HG02759 (cell line): ENCODE measurements at regions not wholly inside any gene's neighbourhood (a gene's known extent, or its start where the extent isn't known, plus 50 kb on each side); places are given as distances from the start of the nearest gene placed in this dataset.
"Not testable (repeated sequence)": the region's sequence is repeated elsewhere in the genome, so short reads cannot be mapped to it uniquely, and the experiment has no call there.

Experiments used
- ATAC-seq: cut with Tn5 transposase; IDR thresholded peaks from one replicate; pipeline ENCODE4 v1.9.1; 2021; ENCODE audit warnings: mild to moderate bottlenecking, moderate library complexity; ENCODE audit not compliant: unreplicated experiment

- ATAC-seq, result not testable (repeated sequence)
These were observed 521.0 kb downstream of the GOLGA6L6 start for GRCh38 chr15:20020588-20020987.

DNA sequence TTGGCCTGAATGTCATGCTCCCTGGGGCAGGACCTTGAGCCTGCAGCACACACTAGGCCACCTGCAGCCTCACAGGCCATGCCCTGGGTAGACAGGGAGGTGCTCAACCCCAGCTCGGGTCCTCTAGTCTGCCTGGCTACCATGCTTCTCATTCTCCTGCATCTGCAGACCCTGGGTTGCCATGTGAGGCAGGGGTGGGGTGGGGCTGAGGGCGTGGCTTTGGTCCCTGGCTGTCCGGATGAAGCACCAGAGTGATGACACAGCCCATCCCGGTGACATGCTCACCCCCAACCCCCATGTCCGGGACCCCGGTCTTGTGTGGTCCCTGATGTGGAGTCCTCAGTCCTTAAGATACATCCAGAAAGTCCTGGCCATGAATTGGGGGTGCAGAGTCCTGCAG, 521.8 kb downstream of the GOLGA6L6 start:
- not testable (repeated sequence) for ATAC-seq

- not testable (repeated sequence) for ATAC-seq
These were observed 524.0 kb downstream of the GOLGA6L6 start for GRCh38 chr15:20017581-20017980.

GRCh38 chr15:20016941-20017340, 524.7 kb downstream of the GOLGA6L6 start:
- ATAC-seq, result not testable (repeated sequence)

DNA sequence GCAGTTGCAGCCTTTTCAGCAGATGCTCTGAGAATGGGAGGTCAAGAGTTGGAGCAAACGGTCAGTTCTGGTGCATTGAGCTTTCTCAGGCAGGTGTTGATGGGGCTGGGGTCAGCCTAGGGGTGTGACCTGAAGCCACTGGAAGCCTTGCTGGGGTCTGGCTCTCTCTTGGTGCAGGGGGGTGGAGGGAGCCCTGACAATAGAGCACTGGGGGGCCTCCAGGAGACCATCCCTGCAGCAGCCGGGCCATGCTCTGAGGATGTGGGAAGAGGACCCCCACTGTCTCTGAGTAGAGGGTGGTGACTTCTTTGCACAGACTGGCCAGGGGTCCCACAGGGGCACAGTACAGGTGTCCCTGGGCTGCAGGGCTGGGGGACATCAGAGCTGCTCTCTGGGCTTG, 528.8 kb downstream of the GOLGA6L6 start:
- ATAC-seq, result not testable (repeated sequence)

DNA sequence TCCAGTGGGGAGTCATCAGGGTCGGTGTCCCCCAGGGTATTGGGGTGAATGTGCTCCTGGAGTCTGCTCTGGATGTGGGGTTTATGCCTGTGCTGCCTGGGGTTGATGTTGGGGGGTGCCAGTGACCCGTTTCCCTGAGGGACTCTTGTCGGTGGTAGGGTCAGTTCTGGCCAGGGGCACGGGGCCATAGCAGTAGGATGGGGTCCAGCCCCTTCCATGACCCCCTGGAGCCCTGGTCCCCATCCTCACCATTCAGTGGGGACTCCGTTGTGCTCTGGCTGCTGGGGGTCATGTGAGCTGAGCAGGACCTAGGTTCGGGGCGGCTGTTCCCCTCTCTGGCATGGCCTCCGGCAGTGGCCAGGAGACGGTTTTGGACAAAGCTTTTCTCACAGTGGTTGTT, 530.8 kb downstream of the GOLGA6L6 start:
- not testable (repeated sequence) for ATAC-seq

DNA sequence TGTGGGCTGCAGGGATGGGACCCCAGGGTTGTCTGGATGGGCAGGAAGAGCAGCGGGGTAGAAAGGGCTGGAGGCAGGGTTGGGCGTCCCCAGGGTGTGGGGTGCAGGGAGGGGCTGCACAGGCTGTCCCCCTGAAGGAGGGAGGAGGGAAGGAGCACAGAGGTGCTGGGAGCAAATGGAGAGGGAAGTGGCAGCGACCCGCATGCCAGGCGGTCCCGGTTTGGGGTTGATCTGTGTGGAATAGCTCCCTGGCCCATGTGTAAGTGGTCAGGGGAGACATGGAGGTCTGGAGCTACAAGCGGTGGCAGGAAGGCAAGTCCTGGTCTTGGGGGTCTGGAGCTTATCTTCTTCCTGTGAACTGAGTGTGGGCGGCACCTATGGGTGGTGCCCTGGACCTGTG, 532.0 kb downstream of the GOLGA6L6 start:
- ATAC-seq, result not testable (repeated sequence)

GRCh38 chr15:20007338-20007737, 534.3 kb downstream of the GOLGA6L6 start:
- not testable (repeated sequence) for ATAC-seq

- not testable (repeated sequence) for ATAC-seq
These were observed 538.1 kb downstream of the GOLGA6L6 start for GRCh38 chr15:20003471-20003870.

GRCh38 chr15:20002560-20002959, 539.0 kb downstream of the GOLGA6L6 start:
- not testable (repeated sequence) for ATAC-seq

DNA sequence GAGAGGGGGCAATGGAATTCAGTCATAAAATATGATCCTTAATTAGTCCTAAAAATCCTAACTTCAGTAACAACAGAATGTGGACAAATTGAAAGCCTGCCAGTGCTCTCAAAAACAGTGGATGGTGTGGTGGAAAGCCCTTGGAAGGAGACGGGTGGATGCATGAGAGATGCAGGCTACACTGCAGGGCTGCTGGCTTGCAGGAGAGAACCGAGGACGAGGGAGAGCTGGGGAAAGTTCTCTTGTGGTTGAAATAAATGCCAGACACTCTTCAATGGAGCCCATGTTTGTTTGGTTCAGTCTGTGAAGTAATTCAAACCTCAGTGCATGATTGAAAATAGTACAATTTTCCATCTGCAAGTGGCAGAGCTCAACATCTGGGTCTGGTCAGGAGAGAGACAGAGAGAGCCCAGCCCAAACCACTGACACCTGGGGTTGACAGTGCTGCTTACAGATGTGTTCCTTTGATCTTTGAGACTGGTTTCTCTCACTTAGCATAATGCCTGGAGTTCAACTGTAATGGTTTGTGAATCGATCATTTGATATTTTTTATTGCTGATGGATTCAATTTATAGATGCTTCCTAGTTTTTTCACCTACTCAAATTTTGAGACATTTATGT, 544.9 kb downstream of the GOLGA6L6 start:
- not testable (repeated sequence) for ATAC-seq

DNA sequence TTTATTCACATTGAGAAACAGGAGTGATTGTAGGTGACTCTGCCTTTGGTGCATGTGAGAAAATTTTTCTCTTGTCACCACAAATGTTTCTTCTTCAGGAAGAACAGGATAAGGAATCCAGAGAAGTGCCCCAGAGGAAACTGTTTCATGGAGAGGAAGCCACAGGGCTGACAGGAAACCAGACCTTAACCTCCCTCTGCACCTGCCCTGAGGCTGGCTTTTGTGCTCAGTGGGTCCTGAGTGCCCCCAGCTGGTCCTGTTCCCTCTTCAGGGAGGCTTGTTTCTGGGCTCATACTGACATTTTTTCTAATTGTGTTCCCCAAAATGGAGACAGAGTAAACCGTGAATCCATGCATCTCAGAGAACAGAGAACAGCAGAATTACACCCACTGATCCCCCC, 546.3 kb downstream of the GOLGA6L6 start:
- ATAC-seq, result not testable (repeated sequence)

- ATAC-seq, result no peak
These were observed 549.2 kb downstream of the GOLGA6L6 start for GRCh38 chr15:19992428-19992827.

DNA sequence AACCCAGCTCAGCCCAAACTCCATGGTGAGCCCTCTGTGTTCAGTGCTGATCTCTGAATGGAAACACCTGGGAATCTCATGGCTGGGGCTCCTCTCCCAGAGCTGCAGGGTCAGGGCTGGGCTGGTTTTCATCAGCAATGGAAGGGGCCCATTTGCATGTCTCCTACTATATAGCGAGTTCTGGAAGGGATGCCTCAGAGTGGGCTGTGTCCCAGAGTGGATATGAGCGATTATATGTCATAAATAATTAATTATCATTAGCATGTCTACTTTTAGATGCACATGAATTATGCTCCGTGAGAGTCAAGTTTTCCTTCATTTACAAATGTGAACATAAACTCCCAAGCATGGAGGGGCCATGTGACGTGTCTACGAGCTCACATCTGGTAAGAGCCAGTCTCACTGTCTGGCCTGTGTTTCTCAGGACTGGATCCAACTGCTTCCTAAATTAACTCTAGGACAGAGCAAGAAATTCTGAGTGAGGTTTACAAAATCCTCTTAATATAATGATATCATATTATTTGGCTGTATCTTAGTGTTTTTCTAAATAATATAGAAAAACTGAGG, 553.4 kb downstream of the GOLGA6L6 start:
- no peak for ATAC-seq

DNA sequence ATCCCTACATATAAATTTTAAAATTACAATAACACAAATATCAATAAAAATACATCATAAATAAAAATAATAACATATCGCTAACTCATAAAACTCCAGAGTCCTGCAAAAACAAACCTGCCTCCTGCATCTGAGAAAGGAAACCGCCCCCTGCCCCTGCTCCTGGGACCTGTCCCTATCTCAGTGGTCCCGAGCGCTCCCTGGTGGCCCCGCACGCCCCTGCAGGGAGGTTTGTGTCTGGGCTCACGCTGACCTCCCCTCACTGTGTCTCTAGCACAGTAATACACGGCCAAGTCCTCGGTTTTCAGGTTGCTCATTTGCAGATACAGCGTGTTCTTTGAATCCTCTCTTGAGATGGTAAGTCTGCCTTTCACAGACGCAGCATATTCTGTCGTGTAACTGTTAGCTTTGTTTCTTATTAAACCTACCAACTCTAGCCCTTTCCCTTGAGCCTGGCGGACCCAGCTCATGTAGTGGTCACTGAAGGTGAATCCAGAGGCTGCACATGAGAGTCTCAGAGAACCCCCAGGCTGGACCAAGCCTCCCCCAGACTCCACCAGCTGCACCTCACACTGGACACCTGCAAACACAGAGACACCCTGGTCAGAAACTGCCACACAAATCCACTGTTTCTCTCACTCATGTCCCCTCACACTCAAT, 554.1 kb downstream of the GOLGA6L6 start:
- ATAC-seq, result no peak

DNA sequence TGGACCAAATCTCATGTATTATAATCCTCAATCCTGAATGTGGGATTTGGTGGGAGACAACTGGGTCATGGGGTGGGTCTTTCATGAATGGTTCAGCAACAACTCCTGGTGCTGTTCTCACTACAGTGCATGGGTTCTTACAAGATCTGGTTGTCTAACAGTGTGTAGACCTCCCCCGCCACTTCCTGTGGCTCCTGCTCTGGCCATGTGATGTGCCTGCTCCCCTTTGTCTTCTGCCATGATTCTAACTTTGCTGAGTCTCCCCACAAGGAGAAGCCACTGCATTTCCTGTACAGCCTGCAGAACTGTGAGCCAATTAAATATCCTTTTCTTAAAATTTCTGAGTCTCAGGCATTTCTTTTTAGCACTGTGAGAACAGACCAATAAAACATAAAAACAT, 557.5 kb downstream of the GOLGA6L6 start:
- no peak for ATAC-seq

GRCh38 chr15:19974998-19975397, 566.6 kb downstream of the GOLGA6L6 start:
- ATAC-seq, result no peak

GRCh38 chr15:19973718-19974117, 567.9 kb downstream of the GOLGA6L6 start:
- ATAC-seq, result no peak

DNA sequence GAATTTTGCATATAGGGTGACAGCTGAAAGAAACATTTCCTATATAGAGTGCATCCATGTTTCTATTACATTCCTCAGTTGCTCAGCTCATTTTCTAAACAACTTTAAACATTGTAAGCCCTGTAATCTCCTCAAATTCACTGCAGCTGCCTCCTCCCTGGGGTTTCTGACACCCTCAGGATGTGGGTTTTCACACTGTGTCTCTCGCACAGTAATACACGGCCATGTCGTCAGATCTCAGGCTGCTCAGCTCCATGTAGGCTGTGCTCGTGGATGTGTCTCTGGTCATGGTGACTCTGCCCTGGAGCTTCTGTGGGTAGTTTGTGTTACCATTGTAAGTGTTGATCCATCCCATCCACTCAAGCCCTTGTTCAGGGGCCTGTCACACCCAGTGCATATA, 569.0 kb downstream of the GOLGA6L6 start:
- ATAC-seq, result not testable (repeated sequence)

GRCh38 chr15:19965574-19965973, 576.0 kb downstream of the GOLGA6L6 start:
- ATAC-seq, result not testable (repeated sequence)

GRCh38 chr15:19964480-19964879, 577.1 kb downstream of the GOLGA6L6 start:
- ATAC-seq, result not testable (repeated sequence)

GRCh38 chr15:19956124-19956796, 585.3 kb downstream of the GOLGA6L6 start:
- ATAC-seq, result no peak
